ENCODE measurements at regions not wholly inside any gene's neighbourhood (a gene's known extent, or its start where the extent isn't known, plus 50 kb on each side); places are given as distances from the start of the nearest gene placed in this dataset.

- ATAC-seq (no peak), DNase-seq (ENCODE audit: low spot score) (no peak)
- Histone ChIP-seq H4K20me1 (replicated peaks; ENCODE audit: insufficient read depth) (no peaks in the 10 kb centered on the region), H3F3A (replicated peaks; ENCODE audit: low read depth) (no peaks in the 10 kb centered on the region), H3K27ac (ENCODE audit: low read depth) (no peak overlapping the region), H3K36me3 (ENCODE audit: insufficient read depth) (no peaks in the 10 kb centered on the region), H3K79me2 (replicated peaks; ENCODE audit: insufficient read depth) (no peaks in the 10 kb centered on the region), H3K27me3 (ENCODE audit: insufficient read depth) (no peaks in the 10 kb centered on the region), H3K4me2 (no peak overlapping the region), H2AFZ (no peak overlapping the region), H3K4me3 (no peak overlapping the region), H3K9me2 (ENCODE audit: insufficient read depth) (no peaks in the 10 kb centered on the region; the same call in 1 of the 2 replicates), H3K4me1 (ENCODE audit: insufficient read depth) (no peaks in the 10 kb centered on the region)
- TF ChIP-seq ETS1 (IDR thresholded peaks at IDR 0.05) (no peak), POLR2AphosphoS5 (IDR thresholded peaks at IDR 0.05; ENCODE audit: low read depth) (no peak), ZNF331 (CRISPR knock-in tag; IDR thresholded peaks at IDR 0.05; ENCODE audit: low read depth) (no peak), CREB1 (CRISPR knock-in tag; IDR thresholded peaks at IDR 0.05; ENCODE audit: low read depth) (no peak), EZH2 (IDR thresholded peaks at IDR 0.05; ENCODE audit: low read depth, unreplicated experiment) (no peak), EZH2phosphoT487 (IDR thresholded peaks at IDR 0.05; ENCODE audit: unreplicated experiment) (no peak), JUNB (IDR thresholded peaks at IDR 0.05; ENCODE audit: unreplicated experiment) (no peak), ZNF114 (CRISPR knock-in tag; IDR thresholded peaks at IDR 0.05) (no peak), ZNF462 (CRISPR knock-in tag; IDR thresholded peaks at IDR 0.05) (no peak)
- H3K4me1 Mint-ChIP-seq: no peaks in the 10 kb centered on the region
- no peaks in the 10 kb centered on the region for H3K27me3 Mint-ChIP-seq (ENCODE audit: insufficient read depth, low read depth, poor library complexity)
- no peak overlapping the region for H3K27ac Mint-ChIP-seq
- no peaks in the 10 kb centered on the region; the same call in 2 of the 3 replicates for H3K9me3 Mint-ChIP-seq
- H3K4me3 Mint-ChIP-seq: no peak overlapping the region
- H3K36me3 Mint-ChIP-seq (ENCODE audit: low read depth): no peaks in the 10 kb centered on the region; the same call in 2 of the 3 replicates
These were observed 102.0 kb upstream of the LRATD1 start for GRCh38 chr2:14530506-14530905.
